GM18873 (cell line): ENCODE measurements at regions not wholly inside any gene's neighbourhood (a gene's known extent, or its start where the extent isn't known, plus 50 kb on each side); places are given as distances from the start of the nearest gene placed in this dataset.

ENCODE experiments used
- ATAC-seq: cut with Tn5 transposase; IDR thresholded peaks from one replicate; pipeline ENCODE4 v1.9.1; 2021; ENCODE audit warnings: mild to moderate bottlenecking, moderate library complexity, moderate number of reproducible peaks; ENCODE audit not compliant: unreplicated experiment, low FRiP score

GRCh38 chr4:151960449-151961230 lies 199.8 kb upstream of the GATB start:
- no peak for ATAC-seq

- ATAC-seq = no peak
These were observed 196.3 kb upstream of the GATB start for GRCh38 chr4:151957153-151957552.

GRCh38 chr4:151955721-151956380 lies 195.0 kb upstream of the GATB start:
- ATAC-seq = no peak

- ATAC-seq = no peak
These were observed 193.1 kb upstream of the GATB start for GRCh38 chr4:151953795-151954372.

- ATAC-seq = no peak
These were observed 192.5 kb upstream of the GATB start for GRCh38 chr4:151953312-151953711.

- no peak for ATAC-seq
These were observed 192.0 kb upstream of the GATB start for GRCh38 chr4:151952711-151953254.

GRCh38 chr4:151952137-151952536 lies 191.3 kb upstream of the GATB start:
- ATAC-seq = no peak

GRCh38 chr4:151951671-151952050 lies 190.9 kb upstream of the GATB start:
- no peak for ATAC-seq

- ATAC-seq = no peak
These were observed 190.3 kb upstream of the GATB start for GRCh38 chr4:151950993-151951670.

GRCh38 chr4:151948351-151949016 lies 187.7 kb upstream of the GATB start:
- ATAC-seq = no peak

- no peak for ATAC-seq
These were observed 185.9 kb upstream of the GATB start for GRCh38 chr4:151946718-151947117.

- no peak for ATAC-seq
These were observed 182.2 kb upstream of the GATB start for GRCh38 chr4:151942971-151943370.

- ATAC-seq = no peak
These were observed 180.3 kb upstream of the GATB start for GRCh38 chr4:151940926-151941617.

GRCh38 chr4:151940291-151940690 lies 179.5 kb upstream of the GATB start:
- no peak for ATAC-seq

- no peak for ATAC-seq
These were observed 178.9 kb upstream of the GATB start for GRCh38 chr4:151939670-151940069.

GRCh38 chr4:151935411-151935810 lies 174.6 kb upstream of the GATB start:
- no peak for ATAC-seq

- no peak for ATAC-seq
These were observed 174.0 kb upstream of the GATB start for GRCh38 chr4:151934766-151935165.

- no peak for ATAC-seq
These were observed 172.5 kb upstream of the GATB start for GRCh38 chr4:151933122-151933827.

- no peak for ATAC-seq
These were observed 170.8 kb upstream of the GATB start for GRCh38 chr4:151931563-151931962.
